ENCODE measurements at regions not wholly inside any gene's neighbourhood (a gene's known extent, or its start where the extent isn't known, plus 50 kb on each side); places are given as distances from the start of the nearest gene placed in this dataset.
A peak's percentile ranks its signal among the peaks of the same experiment; 100 is the strongest.

- DNase-seq: no peak
Measured at GRCh38 chr7:156055206-156055822, 243.1 kb upstream of the SHH start.

- no peak for DNase-seq
Measured at GRCh38 chr7:156051884-156052283, 239.6 kb upstream of the SHH start.

- no peak for DNase-seq
Measured at GRCh38 chr7:156050636-156051569, 238.6 kb upstream of the SHH start.

GRCh38 chr7:156049366-156049765 lies 237.1 kb upstream of the SHH start:
- DNase-seq: no peak

- DNase-seq: no peak
Measured at GRCh38 chr7:156046031-156046560, 233.8 kb upstream of the SHH start.

- DNase-seq: no peak
Measured at GRCh38 chr7:156043416-156044178, 231.3 kb upstream of the SHH start.

- DNase-seq: no peak
Measured at GRCh38 chr7:156041398-156041797, 229.1 kb upstream of the SHH start.

GRCh38 chr7:156039971-156040677 lies 227.9 kb upstream of the SHH start:
- no peak for DNase-seq

GRCh38 chr7:156039194-156039593 lies 226.9 kb upstream of the SHH start:
- no peak for DNase-seq

GRCh38 chr7:156038345-156038744 lies 226.1 kb upstream of the SHH start:
- no peak for DNase-seq

GRCh38 chr7:156036153-156036552 lies 223.9 kb upstream of the SHH start:
- no peak for DNase-seq

GRCh38 chr7:156035387-156035786 lies 223.1 kb upstream of the SHH start:
- DNase-seq: peak; percentile 31

- DNase-seq: no peak
Measured at GRCh38 chr7:156034397-156034796, 222.1 kb upstream of the SHH start.

GRCh38 chr7:156032973-156033372 lies 220.7 kb upstream of the SHH start:
- no peak for DNase-seq

GRCh38 chr7:156031679-156032478 lies 219.6 kb upstream of the SHH start:
- no peak for DNase-seq

- DNase-seq: no peak
Measured at GRCh38 chr7:156029460-156030007, 217.3 kb upstream of the SHH start.

- peak; percentile 35 for DNase-seq
Measured at GRCh38 chr7:156028521-156028920, 216.3 kb upstream of the SHH start.

GRCh38 chr7:156027821-156028220 lies 215.6 kb upstream of the SHH start:
- DNase-seq: no peak

GRCh38 chr7:156026603-156027002 lies 214.3 kb upstream of the SHH start:
- peak; percentile 43 for DNase-seq

GRCh38 chr7:156026076-156026600 lies 213.9 kb upstream of the SHH start:
- DNase-seq: peak; percentile 30

GRCh38 chr7:156025675-156026074 lies 213.4 kb upstream of the SHH start:
- DNase-seq: no peak
